Endothelial cell of umbilical vein (primary cell): ENCODE measurements at regions not wholly inside any gene's neighbourhood (a gene's known extent, or its start where the extent isn't known, plus 50 kb on each side); places are given as distances from the start of the nearest gene placed in this dataset.

Source experiments
- BruUV-seq: library from RNA; stranded (reverse); fragments of 400-500 nt; replicated peaks from 2 replicates; lab custom pipeline; 2021; lab: Mats Ljungman, UMichigan
- CTCF ChIA-PET: fragments of 300-600, 350-600 bp; sonication (Branson Sonifier 250); formaldehyde crosslinking; loops from one replicate; lab custom pipeline; 2021; ENCODE audit warnings: antibody characterized with exemption, inconsistent platforms; lab: Charles Lee
- POLR2A ChIA-PET: fragments of 300-600, 350-600 bp; sonication (Branson Sonifier 250); formaldehyde crosslinking; loops from one replicate; lab custom pipeline; 2021; ENCODE audit warnings: antibody characterized with exemption, inconsistent platforms; lab: Charles Lee
- DNase-seq: peaks from one replicate; pipeline ENCODE4 v3.0.0-alpha.2; 2011; ENCODE audit warnings: low read depth, low spot score
- FAIRE-seq: peaks from 2 replicates; lab custom pipeline; 2011; peaks lifted over from hg19 to GRCh38; lab: Jason Lieb, UNC
- H2AFZ ChIP-seq: 2 replicates; pipeline ENCODE4 v1.6.0; 2012; ENCODE audit warnings: low read depth, low read length, control low read depth, inconsistent platforms
- H3K27ac ChIP-seq: 2 replicates; pipeline ENCODE4 v1.5.1; 2011; ENCODE audit warnings: low read depth, mild to moderate bottlenecking, control low read depth, low read length, moderate library complexity; ENCODE audit not compliant: insufficient read depth
- H3K27me3 ChIP-seq, 2 experiments: 2 replicates each; pipeline versions ENCODE4 v1.6.0 to v1.6.1; 2011; ENCODE audit warnings: low read length in 2 of 2, mixed read lengths in 1 of 2; ENCODE audit not compliant: control insufficient read depth in 2 of 2, insufficient read depth in 2 of 2
- H3K36me3 ChIP-seq, 2 experiments: 2 replicates in 1 of 2; 3 replicates in 1 of 2; pipeline ENCODE4 v1.5.1; 2011; ENCODE audit warnings: low read length in 2 of 2, mild to moderate bottlenecking in 1 of 2, moderate library complexity in 1 of 2; ENCODE audit not compliant: control insufficient read depth in 2 of 2, insufficient read depth in 2 of 2; ENCODE audit errors: extremely low read depth in 1 of 2
- H3K4me1 ChIP-seq: 3 replicates; pipeline ENCODE4 v1.5.1; 2011; ENCODE audit warnings: mild to moderate bottlenecking, low read length; ENCODE audit not compliant: control insufficient read depth, insufficient read depth; ENCODE audit errors: extremely low read depth
- H3K4me2 ChIP-seq: 2 replicates; pipeline ENCODE4 v1.6.1; 2011; ENCODE audit warnings: low read length, control low read depth, mixed read lengths; ENCODE audit not compliant: insufficient read depth
- H3K4me3 ChIP-seq, 3 experiments: fragments of 200-600 bp in 1 of 3; sonication (generic), shearing (Covaris generic) in 1 of 3; replicated peaks in 1 of 3; 2 replicates each; pipeline ENCODE4 v1.5.1; 2011 to 2016; ENCODE audit warnings: control low read depth in 3 of 3, low read length in 3 of 3, mild to moderate bottlenecking in 2 of 3, inconsistent platforms in 1 of 3, low read depth in 1 of 3, moderate library complexity in 1 of 3; ENCODE audit not compliant: insufficient read depth in 1 of 3
- H3K79me2 ChIP-seq: 2 replicates; pipeline ENCODE4 v1.6.0; 2012; ENCODE audit warnings: low read length, inconsistent platforms; ENCODE audit not compliant: control insufficient read depth, insufficient read depth
- H3K9ac ChIP-seq: replicated peaks from 2 replicates; pipeline ENCODE3; 2011; ENCODE audit warnings: low read length, control low read depth; ENCODE audit not compliant: insufficient read depth; ENCODE audit errors: extremely low read depth
- H3K9me1 ChIP-seq: replicated peaks from 3 replicates; pipeline ENCODE4 v1.6.0; 2011; ENCODE audit warnings: mild to moderate bottlenecking, low read length; ENCODE audit not compliant: control insufficient read depth, insufficient read depth; ENCODE audit errors: extremely low read depth
- H3K9me3 ChIP-seq: replicated peaks from 2 replicates; pipeline ENCODE4 v1.5.1; 2012; ENCODE audit warnings: low read length, inconsistent platforms; ENCODE audit not compliant: control insufficient read depth, insufficient read depth
- H4K20me1 ChIP-seq: replicated peaks from 2 replicates; pipeline ENCODE3; 2011; ENCODE audit warnings: mild to moderate bottlenecking, low read length; ENCODE audit not compliant: control insufficient read depth, insufficient read depth; ENCODE audit errors: extremely low read depth
- EZH2 ChIP-seq: IDR thresholded peaks from 2 replicates; pipeline ENCODE4 v1.6.1; 2012; ENCODE audit warnings: borderline replicate concordance, low read depth, mild to moderate bottlenecking, moderate library complexity, low read length, inconsistent platforms; ENCODE audit not compliant: severe bottlenecking
- FOS ChIP-seq: IDR thresholded peaks from 2 replicates; pipeline ENCODE4 v1.6.1; 2011; ENCODE audit warnings: mild to moderate bottlenecking, low read length, moderate library complexity, borderline replicate concordance; ENCODE audit not compliant: insufficient read depth
- GATA2 ChIP-seq: IDR thresholded peaks from 2 replicates; pipeline ENCODE4 v1.7.0; 2011; ENCODE audit warnings: low read depth, mild to moderate bottlenecking, moderate library complexity, mixed read lengths, low read length; ENCODE audit not compliant: insufficient read length, insufficient read depth
- JUN ChIP-seq: IDR thresholded peaks from 2 replicates; pipeline ENCODE4 v1.6.1; 2011; ENCODE audit warnings: borderline replicate concordance, low read depth; ENCODE audit not compliant: insufficient read length, insufficient read depth
- MAX ChIP-seq: IDR thresholded peaks from 2 replicates; pipeline ENCODE4 v1.6.1; 2011; ENCODE audit not compliant: insufficient read depth, insufficient read length
- MYC ChIP-seq: IDR thresholded peaks from one replicate; pipeline ENCODE4 v1.6.1; 2011; ENCODE audit warnings: mild to moderate bottlenecking, low read depth, low read length
- POLR2A ChIP-seq: IDR thresholded peaks from 2 replicates; pipeline ENCODE4 v1.6.1; 2012; ENCODE audit warnings: low read depth, mild to moderate bottlenecking, control low read depth, low read length
- POLR2AphosphoS5 ChIP-seq: IDR thresholded peaks from 2 replicates; pipeline ENCODE4 v1.6.1; 2012; ENCODE audit warnings: low read depth, mild to moderate bottlenecking, control low read depth, low read length, moderate library complexity; ENCODE audit not compliant: insufficient read depth
- dilution Hi-C: fragments of 300-500 bp; cut with MboI; formaldehyde crosslinking; loops from one replicate; pipeline ENCODE4 v1.15.0; 2019; ENCODE audit warnings: low sequenced_read_pairs; ENCODE audit not compliant: extremely low pct_ligation_motif_present
- intact Hi-C: fragments of 100-400 bp; cut with micrococcal nuclease; formaldehyde crosslinking; loops from one replicate; pipeline ENCODE4 v1.10.0; 2022
- TF ChIP-seq, protein P1 (sequence below), 2 donors: IDR thresholded peaks; 1 replicate in 1 of 2; 2 replicates in 1 of 2; pipeline ENCODE4 v1.5.1; 2011; ENCODE audit warnings: low read length in 2 of 2, mild to moderate bottlenecking in 2 of 2, moderate library complexity in 2 of 2, control low read depth in 1 of 2, inconsistent platforms in 1 of 2, low read depth in 1 of 2; ENCODE audit not compliant: insufficient read depth in 1 of 2; ENCODE audit errors: extremely low read depth in 1 of 2

DNA sequence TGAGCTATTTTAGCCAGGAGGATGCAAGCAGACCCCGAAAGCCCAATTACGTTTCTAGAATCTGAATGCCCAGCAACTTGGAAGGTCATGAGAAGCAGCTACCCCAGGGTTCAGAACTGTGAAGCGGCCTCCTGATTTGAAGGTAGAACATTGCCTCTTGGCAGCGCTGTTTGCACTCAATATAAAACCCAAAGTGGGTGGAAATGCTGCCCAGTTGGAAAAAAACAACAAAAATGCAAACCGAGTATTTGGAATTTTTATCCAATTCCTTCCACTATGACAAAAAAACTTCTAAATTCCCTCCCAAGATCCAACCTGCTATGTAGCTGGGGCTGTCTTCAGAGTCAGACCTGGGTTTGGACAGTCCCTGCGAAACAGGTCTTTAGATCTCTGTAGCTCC lies 103.3 kb upstream of the RBPJ start:
- no peak overlapping the region for H3K4me3 ChIP-seq
- dilution Hi-C loops (no loop called here), intact Hi-C loops (no loop called here)
- no peaks in the 10 kb centered on the region for H3K79me2 ChIP-seq
- POLR2A ChIA-PET = no interaction called here
- H2AFZ ChIP-seq = no peak overlapping the region
- H3K9me1 ChIP-seq = no peaks in the 10 kb centered on the region
- FAIRE-seq (no peak), DNase-seq (no peak)
- TF ChIP-seq JUN (no peak), POLR2AphosphoS5 (no peak), MYC (no peak), EZH2 (no peak), POLR2A (no peak), GATA2 (no peak), MAX (no peak), FOS (no peak)
- TF ChIP-seq, protein P1, sequence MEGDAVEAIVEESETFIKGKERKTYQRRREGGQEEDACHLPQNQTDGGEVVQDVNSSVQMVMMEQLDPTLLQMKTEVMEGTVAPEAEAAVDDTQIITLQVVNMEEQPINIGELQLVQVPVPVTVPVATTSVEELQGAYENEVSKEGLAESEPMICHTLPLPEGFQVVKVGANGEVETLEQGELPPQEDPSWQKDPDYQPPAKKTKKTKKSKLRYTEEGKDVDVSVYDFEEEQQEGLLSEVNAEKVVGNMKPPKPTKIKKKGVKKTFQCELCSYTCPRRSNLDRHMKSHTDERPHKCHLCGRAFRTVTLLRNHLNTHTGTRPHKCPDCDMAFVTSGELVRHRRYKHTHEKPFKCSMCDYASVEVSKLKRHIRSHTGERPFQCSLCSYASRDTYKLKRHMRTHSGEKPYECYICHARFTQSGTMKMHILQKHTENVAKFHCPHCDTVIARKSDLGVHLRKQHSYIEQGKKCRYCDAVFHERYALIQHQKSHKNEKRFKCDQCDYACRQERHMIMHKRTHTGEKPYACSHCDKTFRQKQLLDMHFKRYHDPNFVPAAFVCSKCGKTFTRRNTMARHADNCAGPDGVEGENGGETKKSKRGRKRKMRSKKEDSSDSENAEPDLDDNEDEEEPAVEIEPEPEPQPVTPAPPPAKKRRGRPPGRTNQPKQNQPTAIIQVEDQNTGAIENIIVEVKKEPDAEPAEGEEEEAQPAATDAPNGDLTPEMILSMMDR (IDR thresholded peaks at IDR 0.05; ENCODE audit: extremely low read depth in 1 of 2, insufficient read depth in 1 of 2, low read depth in 1 of 2, low read length in 2 of 2) = no peak
- no peaks in the 10 kb centered on the region for H3K27me3 ChIP-seq
- CTCF ChIA-PET = no interaction called here
- H3K9ac ChIP-seq = no peak overlapping the region
- H3K4me2 ChIP-seq = no peak overlapping the region
- BruUV-seq = no TSS peak
- no peaks in the 10 kb centered on the region for H3K9me3 ChIP-seq
- no peaks in the 10 kb centered on the region for H3K4me1 ChIP-seq
- no peak overlapping the region for H3K27ac ChIP-seq
- no peaks in the 10 kb centered on the region for H4K20me1 ChIP-seq
- no peaks in the 10 kb centered on the region for H3K36me3 ChIP-seq
